H1 (cell line): ENCODE measurements at regions not wholly inside any gene's neighbourhood (a gene's known extent, or its start where the extent isn't known, plus 50 kb on each side); places are given as distances from the start of the nearest gene placed in this dataset.

Experiments used
- CTCF ChIA-PET: fragments of 300-600 bp; sonication (Branson Sonifier 250); formaldehyde crosslinking; loops from one replicate; lab custom pipeline; 2021; ENCODE audit not compliant: partially characterized antibody; lab: Charles Lee
- POLR2A ChIA-PET: fragments of 300-600 bp; sonication (Branson Sonifier 250); formaldehyde crosslinking; loops from one replicate; lab custom pipeline; 2021; ENCODE audit warnings: inconsistent platforms; ENCODE audit not compliant: partially characterized antibody; lab: Charles Lee
- DNase-seq, 2 experiments: peaks; one replicate each; pipeline versions ENCODE4 v3.0.0 to v3.0.0-alpha.2; 2010 to 2022; ENCODE audit warnings: low spot score in 2 of 2, low read depth in 1 of 2, mixed read lengths in 1 of 2
- FAIRE-seq: peaks from 2 replicates; lab custom pipeline; 2011; peaks lifted over from hg19 to GRCh38; lab: Jason Lieb, UNC
- H2AFZ ChIP-seq: 2 replicates; pipeline ENCODE4 v1.8.1; 2012; ENCODE audit warnings: low read length, inconsistent platforms
- H2AK5ac ChIP-seq: 2 replicates; pipeline ENCODE4 v1.6.1; 2013; ENCODE audit warnings: low read depth, low read length
- H2BK120ac ChIP-seq: replicated peaks from 2 replicates; pipeline ENCODE3; 2013; ENCODE audit warnings: low read depth, low read length, inconsistent platforms
- H2BK12ac ChIP-seq: 2 replicates; pipeline ENCODE4 v1.6.1; 2013; ENCODE audit warnings: low read depth, low read length
- H2BK15ac ChIP-seq: 2 replicates; pipeline ENCODE4 v1.6.1; 2013; ENCODE audit warnings: low read length
- H2BK20ac ChIP-seq: 2 replicates; pipeline ENCODE4 v1.6.1; 2013; ENCODE audit warnings: low read length
- H2BK5ac ChIP-seq: 2 replicates; pipeline ENCODE4 v1.6.1; 2013; ENCODE audit warnings: low read depth, low read length
- H3K14ac ChIP-seq: 2 replicates; pipeline ENCODE4 v1.6.1; 2013; ENCODE audit warnings: inconsistent platforms; ENCODE audit not compliant: insufficient read length
- H3K18ac ChIP-seq: 2 replicates; pipeline ENCODE4 v1.6.1; 2013; ENCODE audit warnings: low read length; ENCODE audit errors: extremely low read depth
- H3K23ac ChIP-seq: 2 replicates; pipeline ENCODE4 v1.6.1; 2013; ENCODE audit warnings: inconsistent platforms; ENCODE audit not compliant: insufficient read length
- H3K23me2 ChIP-seq: 2 replicates; pipeline ENCODE4 v1.6.1; 2013; ENCODE audit warnings: low read depth, low read length
- H3K27ac ChIP-seq: 2 replicates; pipeline ENCODE4 v1.6.1; 2011; ENCODE audit warnings: low read depth, low read length, inconsistent platforms
- H3K27me3 ChIP-seq, 4 experiments: replicated peaks in 1 of 4; 1 replicate in 1 of 4; 2 replicates in 3 of 4; pipeline versions ENCODE4 v1.6.1 to v1.8.1; 2011 to 2013; ENCODE audit warnings: low read length in 3 of 4, mild to moderate bottlenecking in 3 of 4, inconsistent platforms in 2 of 4, mixed read lengths in 2 of 4, moderate library complexity in 1 of 4; ENCODE audit not compliant: control insufficient read depth in 3 of 4, insufficient read depth in 3 of 4; ENCODE audit errors: extremely low read depth in 1 of 4
- H3K36me3 ChIP-seq, 4 experiments: 2 replicates each; pipeline versions ENCODE4 v1.6.1 to v1.8.1; 2011 to 2013; ENCODE audit warnings: mild to moderate bottlenecking in 4 of 4, low read length in 3 of 4, moderate library complexity in 2 of 4, control low read depth in 1 of 4, inconsistent platforms in 1 of 4; ENCODE audit not compliant: insufficient read depth in 4 of 4, control insufficient read depth in 2 of 4
- H3K4ac ChIP-seq: replicated peaks from 2 replicates; pipeline ENCODE3; 2013; ENCODE audit warnings: low read length, low read depth, mixed read lengths, inconsistent platforms; ENCODE audit not compliant: insufficient read length
- H3K4me1 ChIP-seq, 4 experiments: replicated peaks in 1 of 4; 1 replicate in 1 of 4; 2 replicates in 3 of 4; pipeline versions ENCODE4 v1.6.1 to v1.8.1; 2011 to 2013; ENCODE audit warnings: low read length in 3 of 4, inconsistent platforms in 2 of 4, mixed read lengths in 1 of 4; ENCODE audit not compliant: insufficient read depth in 4 of 4, control insufficient read depth in 3 of 4
- H3K4me2 ChIP-seq, 2 experiments: 2 replicates each; pipeline versions ENCODE4 v1.6.1 to v1.8.1; 2011 to 2013; ENCODE audit warnings: low read depth in 2 of 2, low read length in 2 of 2, control low read depth in 1 of 2, inconsistent platforms in 1 of 2, mild to moderate bottlenecking in 1 of 2; ENCODE audit not compliant: insufficient read depth in 1 of 2
- H3K4me3 ChIP-seq, 4 experiments: fragments of 200-600, 300-600 bp in 1 of 4; sonication (generic), shearing (Covaris generic), sonication (Bioruptor Twin) in 1 of 4; 2 replicates each; pipeline versions ENCODE4 v1.5.1 to v1.8.1; 2011 to 2016; ENCODE audit warnings: low read length in 4 of 4, low read depth in 3 of 4, control low read depth in 2 of 4, inconsistent platforms in 2 of 4, mild to moderate bottlenecking in 2 of 4, mixed read lengths in 1 of 4, moderate library complexity in 1 of 4; ENCODE audit not compliant: insufficient read depth in 2 of 4; ENCODE audit errors: extremely low read depth in 1 of 4
- H3K56ac ChIP-seq: replicated peaks from 2 replicates; pipeline ENCODE3; 2013; ENCODE audit warnings: low read depth, mild to moderate bottlenecking, mixed read lengths, low read length, inconsistent platforms; ENCODE audit not compliant: insufficient read length
- H3K79me1 ChIP-seq: 2 replicates; pipeline ENCODE4 v1.6.1; 2013; ENCODE audit warnings: low read depth, low read length, control low read depth
- H3K79me2 ChIP-seq, 2 experiments: 2 replicates each; pipeline versions ENCODE4 v1.6.1 to v1.8.1; 2012 to 2013; ENCODE audit warnings: low read length in 2 of 2, mild to moderate bottlenecking in 2 of 2, inconsistent platforms in 1 of 2; ENCODE audit not compliant: insufficient read depth in 2 of 2, control insufficient read depth in 1 of 2
- H3K9ac ChIP-seq, 4 experiments: replicated peaks in 1 of 4; 1 replicate in 1 of 4; 2 replicates in 3 of 4; pipeline versions ENCODE4 v1.6.1 to v1.8.1; 2011 to 2013; ENCODE audit warnings: low read depth in 3 of 4, low read length in 3 of 4, control low read depth in 2 of 4, mild to moderate bottlenecking in 2 of 4, moderate library complexity in 2 of 4, inconsistent platforms in 1 of 4; ENCODE audit errors: extremely low read depth in 1 of 4
- H3K9me3 ChIP-seq, 2 experiments: 2 replicates each; pipeline versions ENCODE4 v1.6.1 to v1.8.1; 2012 to 2013; ENCODE audit warnings: mild to moderate bottlenecking in 2 of 2, moderate library complexity in 2 of 2, control low read depth in 1 of 2, inconsistent platforms in 1 of 2, low read depth in 1 of 2, low read length in 1 of 2, mixed read lengths in 1 of 2; ENCODE audit not compliant: insufficient read depth in 2 of 2
- H4K20me1 ChIP-seq, 2 experiments: replicated peaks in 1 of 2; 2 replicates each; pipeline versions ENCODE3 to v1.8.1; 2011 to 2013; ENCODE audit warnings: inconsistent platforms in 2 of 2, low read length in 2 of 2, mild to moderate bottlenecking in 1 of 2; ENCODE audit not compliant: insufficient read depth in 2 of 2, control insufficient read depth in 1 of 2
- H4K5ac ChIP-seq: 2 replicates; pipeline ENCODE4 v1.6.1; 2013; ENCODE audit warnings: low read length, low read depth, mixed read lengths, inconsistent platforms; ENCODE audit not compliant: insufficient read length
- H4K8ac ChIP-seq: 2 replicates; pipeline ENCODE4 v1.8.0; 2013; ENCODE audit warnings: mild to moderate bottlenecking, moderate library complexity, low read length, inconsistent platforms; ENCODE audit not compliant: insufficient read depth; ENCODE audit errors: extremely low read depth
- H4K91ac ChIP-seq: replicated peaks from 2 replicates; pipeline ENCODE3; 2013; ENCODE audit warnings: low read length, mixed read lengths, inconsistent platforms; ENCODE audit not compliant: insufficient read length
- ASH2L ChIP-seq: fragments of 200-600, 300-600 bp; sonication (generic); IDR thresholded peaks from one replicate; pipeline ENCODE4 v1.7.1; 2017; ENCODE audit warnings: low read length
- KDM4A ChIP-seq: IDR thresholded peaks from one replicate; pipeline ENCODE4 v1.7.1; 2012; ENCODE audit warnings: low read depth, mild to moderate bottlenecking, moderate library complexity, low read length, inconsistent platforms; ENCODE audit not compliant: severe bottlenecking
- SIRT6 ChIP-seq: IDR thresholded peaks from one replicate; pipeline ENCODE4 v1.7.1; 2012; ENCODE audit warnings: low read length, inconsistent platforms
- SP1 ChIP-seq: IDR thresholded peaks from 2 replicates; pipeline ENCODE4 v1.6.1; 2011; ENCODE audit warnings: low read depth, low read length
- WGBS, 2 experiments: shearing (Covaris generic) in 1 of 2; methylation state at CpG; one replicate each; pipeline versions ENCODE4 v1.1.6 to v1.1.7; 2013 to 2015; ENCODE audit warnings: low lambda C conversion rate in 2 of 2, mixed read lengths in 2 of 2, inconsistent platforms in 1 of 2, low coverage in 1 of 2, missing lambda C conversion rate in 1 of 2; ENCODE audit not compliant: insufficient replicate concordance in 2 of 2, insufficient coverage in 1 of 2, insufficient read length in 1 of 2; ENCODE audit errors: extremely low coverage in 1 of 2, missing lambda C conversion rate in 1 of 2; 5-methylcytosine and 5-hydroxymethylcytosine counted together

- no peak overlapping the region for H4K91ac ChIP-seq
- no peaks in the 10 kb centered on the region for H3K4me1 ChIP-seq
- no peak overlapping the region for H3K14ac ChIP-seq
- H3K4me3 ChIP-seq, result no peak overlapping the region
- no peak overlapping the region for H3K4me2 ChIP-seq
- H2BK15ac ChIP-seq, result no peak overlapping the region
- FAIRE-seq (no peak), DNase-seq (no peak)
- TF ChIP-seq SIRT6, result no peak
- no peak for TF ChIP-seq KDM4A
- no peak for TF ChIP-seq SP1
- no peak for TF ChIP-seq ASH2L
- no peaks in the 10 kb centered on the region for H3K27me3 ChIP-seq
- H4K20me1 ChIP-seq, result no peaks in the 10 kb centered on the region
- no peaks in the 10 kb centered on the region for H3K79me1 ChIP-seq
- H2BK120ac ChIP-seq, result no peak overlapping the region
- no peak overlapping the region for H2AK5ac ChIP-seq
- CTCF ChIA-PET, result no interaction called here
- no peak overlapping the region for H2AFZ ChIP-seq
- no peak overlapping the region for H2BK20ac ChIP-seq
- H3K9ac ChIP-seq, result no peak overlapping the region
- H3K23me2 ChIP-seq, result no peaks in the 10 kb centered on the region
- no peaks in the 10 kb centered on the region for H3K36me3 ChIP-seq
- no peaks in the 10 kb centered on the region for H3K79me2 ChIP-seq
- H3K9me3 ChIP-seq, result peaks cover 5 to 6% of the 10 kb centered on the region in 2 experiments; a peak in 3 of 4 replicates
- no peak overlapping the region for H3K4ac ChIP-seq
- no peak overlapping the region for H3K56ac ChIP-seq
- POLR2A ChIA-PET, result no interaction called here
- H2BK12ac ChIP-seq, result no peak overlapping the region
- no peak overlapping the region for H3K23ac ChIP-seq
- no peak overlapping the region for H2BK5ac ChIP-seq
- H4K8ac ChIP-seq, result no peak overlapping the region
- WGBS, 2 experiments, result 83% methylated on average over 3 of the region's 3 CpGs; no CpG with 5 or more reads in 1 of the 2 experiments
- H3K27ac ChIP-seq, result no peak overlapping the region
- no peak overlapping the region for H4K5ac ChIP-seq
- H3K18ac ChIP-seq, result no peak overlapping the region
Observed at GRCh38 chr12:47493801-47494200, 212.0 kb downstream of the RPAP3 start.
